Heart left ventricle (tissue), 13 donors: ENCODE measurements at regions not wholly inside any gene's neighbourhood (a gene's known extent, or its start where the extent isn't known, plus 50 kb on each side); places are given as distances from the start of the nearest gene placed in this dataset.

Experiments used
- CTCF ChIP-seq, 12 donors: fragments of 200-600 bp; sonication (generic) in 4 of 12; IDR thresholded peaks; one replicate each; pipeline versions ENCODE4 v1.5.0 to v1.8.0; 2018 to 2022; ENCODE audit warnings: antibody characterized with exemption in 12 of 12, mild to moderate bottlenecking in 5 of 12
- POLR2A ChIP-seq, 2 donors: fragments of 450-650 bp; IDR thresholded peaks; one replicate each; pipeline ENCODE4 v1.6.1; 2017; ENCODE audit warnings: antibody characterized with exemption in 2 of 2, mild to moderate bottlenecking in 2 of 2, moderate library complexity in 2 of 2
- donor health status: ischemic (EF 13 %, LVEDD 7.1; RV severe dilation, severe dysfunction).
- donor health status: DM: no; HTN: yes; CAD: no.
- donor health status: DM: no; HTN: no; CAD: no.
- donor health status: ischemic (EF 25% LVEDD 6.9; RV normal size, moderate dysfunction).
- donor health status: ischemic (EF 25% LVEDD 5.7; RV mildly dilated, moderate dysfunction).
- donor health status: ischemic (EF 35%, LVEDD 5.7; RV mildly dilated, moderate dysfunction).
- donor health status: nonischemic (EF 11% LVEDD 7.7; RV severe dilation, severe dysfunction).
- donor health status: DM: yes; HTN: yes; CAD: no.
- donor health status: PGD.
- donor health status: ischemic (EF 29% LVEDD 5.4; RV normal size, mild dysfunction).
- donor health status: nonischemic (EF 23%, LVEDD 6.1; RV moderate dilation, normal function).

- TF ChIP-seq CTCF (IDR thresholded peaks at IDR 0.05) (no peak), POLR2A (IDR thresholded peaks at IDR 0.05) (no peak)
Measured at GRCh38 chr17:15049795-15050160, 215.3 kb downstream of the PMP22 start.
